Natural killer cell (primary cell): ENCODE measurements at regions not wholly inside any gene's neighbourhood (a gene's known extent, or its start where the extent isn't known, plus 50 kb on each side); places are given as distances from the start of the nearest gene placed in this dataset.
"Not testable (repeated sequence)": the region's sequence is repeated elsewhere in the genome, so short reads cannot be mapped to it uniquely, and the experiment has no call there.

Experiments
- ATAC-seq, 3 donors: fragments of 150-1000 bp in 2 of 3; fragments of 200-7000 bp in 1 of 3; cut with Tn5 transposase; 1 replicate in 1 of 3; 2 replicates in 2 of 3; pipeline ENCODE4 v1.10.0; 2021; ENCODE audit warnings: mild to moderate bottlenecking in 2 of 3, moderate library complexity in 2 of 3
- DNase-seq, 2 donors: peaks; one replicate each; pipeline versions ENCODE4 v3.0.0 to v3.0.0-alpha.2; 2013 to 2021; ENCODE audit warnings: mixed read lengths in 1 of 2
- H3K27ac ChIP-seq: one replicate; pipeline ENCODE4 v1.5.1; 2013; ENCODE audit warnings: mild to moderate bottlenecking, low read length
- H3K27me3 ChIP-seq: one replicate; pipeline ENCODE4 v1.6.1; 2013; ENCODE audit warnings: low read length; ENCODE audit not compliant: control insufficient read depth, insufficient read depth
- H3K36me3 ChIP-seq: one replicate; pipeline ENCODE4 v1.6.1; 2013; ENCODE audit warnings: low read length; ENCODE audit not compliant: control insufficient read depth, insufficient read depth
- H3K4me1 ChIP-seq: one replicate; pipeline ENCODE4 v1.6.1; 2013; ENCODE audit warnings: low read length; ENCODE audit not compliant: control insufficient read depth, insufficient read depth
- H3K4me3 ChIP-seq: one replicate; pipeline ENCODE4 v1.5.1; 2013; ENCODE audit warnings: low read length
- H3K9me3 ChIP-seq: one replicate; pipeline ENCODE4 v1.6.1; 2013; ENCODE audit warnings: low read length; ENCODE audit not compliant: control insufficient read depth, insufficient read depth
- H3K27ac Mint-ChIP-seq, 2 donors: one replicate each; pipeline ENCODE4 v1.8.0; 2022; ENCODE audit warnings: mild to moderate bottlenecking in 2 of 2, mixed read lengths in 2 of 2, moderate library complexity in 1 of 2
- H3K27me3 Mint-ChIP-seq, 2 donors: one replicate each; pipeline ENCODE4 v1.8.0; 2022; ENCODE audit warnings: low read depth in 2 of 2, mixed read lengths in 2 of 2
- H3K36me3 Mint-ChIP-seq: one replicate; pipeline ENCODE4 v1.8.0; 2022; ENCODE audit warnings: mixed read lengths
- H3K4me1 Mint-ChIP-seq, 2 donors: one replicate each; pipeline ENCODE4 v1.8.0; 2022; ENCODE audit warnings: mixed read lengths in 2 of 2
- H3K4me3 Mint-ChIP-seq: one replicate; pipeline ENCODE4 v1.8.0; 2022; ENCODE audit warnings: mild to moderate bottlenecking, moderate library complexity, mixed read lengths
- H3K9me3 Mint-ChIP-seq, 2 donors: one replicate each; pipeline ENCODE4 v1.8.0; 2022; ENCODE audit warnings: mixed read lengths in 2 of 2
- WGBS: methylation state at CpG from one replicate; pipeline ENCODE4 v1.1.7; 2013; ENCODE audit warnings: missing lambda C conversion rate; ENCODE audit not compliant: insufficient coverage; 5-methylcytosine and 5-hydroxymethylcytosine counted together
- intact Hi-C: fragments of 100-400 bp; cut with micrococcal nuclease; formaldehyde crosslinking; loops from one replicate; pipeline ENCODE4 v1.14.2; 2022
- TF ChIP-seq, protein P1 (sequence below): fragments of 200-600 bp; IDR thresholded peaks from one replicate; pipeline ENCODE4 v1.8.0; 2022; ENCODE audit warnings: antibody characterized with exemption

DNA sequence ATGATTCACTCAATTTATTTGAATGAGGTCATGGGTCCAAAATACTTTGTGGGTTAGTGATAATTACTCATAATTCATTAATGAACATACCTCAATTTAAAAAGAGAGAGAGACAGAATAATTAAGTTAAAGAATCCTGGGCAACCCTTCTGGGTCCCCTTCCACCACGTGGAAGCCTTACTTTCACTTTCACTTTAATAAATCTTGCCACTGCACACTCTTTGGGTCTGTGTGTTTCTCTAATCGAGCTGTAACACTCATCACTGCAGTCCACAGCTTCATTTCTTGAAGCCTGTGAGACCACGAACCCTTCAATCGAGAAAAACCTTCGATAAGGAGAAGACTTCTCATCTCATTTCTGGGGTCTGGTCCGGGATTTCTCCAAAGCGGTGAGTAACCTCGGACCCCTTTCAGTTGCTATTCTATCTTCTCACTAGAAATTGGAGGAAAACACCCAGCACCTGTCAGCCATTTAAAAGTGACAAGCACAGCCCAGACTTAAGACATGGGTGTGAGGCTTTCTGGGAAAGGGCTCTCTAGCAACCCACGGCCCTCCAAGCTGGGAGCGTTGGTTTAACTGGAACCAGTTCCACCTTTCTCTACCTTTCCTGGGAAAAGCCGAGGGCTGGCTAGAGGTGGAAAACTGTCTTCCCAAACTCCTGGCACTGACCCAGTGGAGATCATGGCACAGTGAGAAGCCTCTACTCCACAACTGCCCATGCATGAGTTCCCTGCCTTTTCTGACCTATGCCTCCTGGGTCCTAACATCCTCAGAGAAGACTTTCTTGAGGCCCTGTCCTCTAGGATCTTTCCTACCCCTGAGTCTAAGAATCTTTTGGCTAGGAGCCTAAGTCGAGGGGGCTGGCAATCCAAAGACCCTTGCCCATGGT is 148.8 kb upstream of the ATF7IP start:
- H3K9me3 Mint-ChIP-seq, result no peaks in the 10 kb centered on the region

GRCh38 chr12:14219156-14219555 is 146.3 kb upstream of the ATF7IP start:
- peaks cover 10% of the 10 kb centered on the region for H3K4me1 ChIP-seq
- H3K27ac ChIP-seq, result no peak overlapping the region
- Mint-ChIP-seq H3K9me3 (no peaks in the 10 kb centered on the region), H3K4me3 (no peak overlapping the region), H3K27me3 (no peaks in the 10 kb centered on the region), H3K27ac (no peak overlapping the region), H3K36me3 (no peaks in the 10 kb centered on the region), H3K4me1 (peaks cover 4 to 19% of the 10 kb centered on the region in 2 donors)
- DNase-seq, result no peak
- H3K36me3 ChIP-seq, result no peaks in the 10 kb centered on the region
- no peak for ATAC-seq
- intact Hi-C loops, result no loop called here
- no peak overlapping the region for H3K4me3 ChIP-seq
- peaks cover 3% of the 10 kb centered on the region for H3K9me3 ChIP-seq
- WGBS, result 95% methylated on average over 5 of the region's 5 CpGs
- H3K27me3 ChIP-seq, result no peaks in the 10 kb centered on the region
- TF ChIP-seq, protein P1, sequence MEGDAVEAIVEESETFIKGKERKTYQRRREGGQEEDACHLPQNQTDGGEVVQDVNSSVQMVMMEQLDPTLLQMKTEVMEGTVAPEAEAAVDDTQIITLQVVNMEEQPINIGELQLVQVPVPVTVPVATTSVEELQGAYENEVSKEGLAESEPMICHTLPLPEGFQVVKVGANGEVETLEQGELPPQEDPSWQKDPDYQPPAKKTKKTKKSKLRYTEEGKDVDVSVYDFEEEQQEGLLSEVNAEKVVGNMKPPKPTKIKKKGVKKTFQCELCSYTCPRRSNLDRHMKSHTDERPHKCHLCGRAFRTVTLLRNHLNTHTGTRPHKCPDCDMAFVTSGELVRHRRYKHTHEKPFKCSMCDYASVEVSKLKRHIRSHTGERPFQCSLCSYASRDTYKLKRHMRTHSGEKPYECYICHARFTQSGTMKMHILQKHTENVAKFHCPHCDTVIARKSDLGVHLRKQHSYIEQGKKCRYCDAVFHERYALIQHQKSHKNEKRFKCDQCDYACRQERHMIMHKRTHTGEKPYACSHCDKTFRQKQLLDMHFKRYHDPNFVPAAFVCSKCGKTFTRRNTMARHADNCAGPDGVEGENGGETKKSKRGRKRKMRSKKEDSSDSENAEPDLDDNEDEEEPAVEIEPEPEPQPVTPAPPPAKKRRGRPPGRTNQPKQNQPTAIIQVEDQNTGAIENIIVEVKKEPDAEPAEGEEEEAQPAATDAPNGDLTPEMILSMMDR, result no peak

More for the DNA sequence above, 148.8 kb upstream of the ATF7IP start:
- TF ChIP-seq, protein P1, result no peak
- Mint-ChIP-seq H3K27me3 (no peaks in the 10 kb centered on the region), H3K27ac (peak overlapping the region in 1 of 2 donors; percentile 59), H3K36me3 (no peaks in the 10 kb centered on the region), H3K4me1 (peaks cover 4 to 19% of the 10 kb centered on the region in 2 donors), H3K4me3 (peak overlapping the region; percentile 56)
- intact Hi-C loops, result no loop called here
- Histone ChIP-seq H3K4me3 (peak overlapping the region; percentile 20), H3K27me3 (no peaks in the 10 kb centered on the region), H3K27ac (peak overlapping the region; percentile 4), H3K36me3 (no peaks in the 10 kb centered on the region), H3K9me3 (peaks cover 3% of the 10 kb centered on the region), H3K4me1 (peaks cover 10% of the 10 kb centered on the region)
- ATAC-seq (peak; percentile 51 to 70 (median 66)), DNase-seq (peak in 1 of 2 donors; percentile 53)
- WGBS, result 64% methylated on average over 12 of the region's 12 CpGs

GRCh38 chr12:14219670-14220069 is 145.8 kb upstream of the ATF7IP start:
- intact Hi-C loops, H3K36me3 ChIP-seq, DNase-seq, H3K4me3 ChIP-seq, H3K4me3 Mint-ChIP-seq, H3K27me3 Mint-ChIP-seq, H3K27me3 ChIP-seq, H3K36me3 Mint-ChIP-seq, H3K27ac ChIP-seq, H3K9me3 Mint-ChIP-seq, H3K9me3 ChIP-seq, H3K27ac Mint-ChIP-seq, ATAC-seq: not testable (repeated sequence)
- H3K4me1 Mint-ChIP-seq, result peaks cover 4 to 19% of the 10 kb centered on the region in 2 donors
- 88% methylated on average over 2 of the region's 2 CpGs for WGBS
- H3K4me1 ChIP-seq, result peaks cover 10% of the 10 kb centered on the region

DNA sequence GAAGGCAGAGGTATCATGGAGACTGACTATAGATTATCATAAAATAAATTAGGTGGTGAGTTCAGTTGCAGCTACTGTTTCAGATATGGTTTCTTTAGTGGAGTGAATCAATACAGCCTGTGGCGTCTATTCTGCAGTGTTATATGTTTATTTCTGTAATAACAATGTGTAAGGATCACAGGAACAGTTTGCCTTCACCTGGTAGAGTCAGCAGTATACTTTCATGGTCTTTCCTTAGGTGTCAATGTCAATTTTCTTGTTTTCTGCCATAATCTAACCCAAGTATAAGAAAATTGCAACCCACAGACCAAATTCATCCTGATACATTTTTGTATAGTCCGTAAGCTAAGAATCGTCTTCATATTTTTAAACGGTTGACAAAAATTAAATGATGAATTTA is 140.4 kb upstream of the ATF7IP start:
- Mint-ChIP-seq H3K27me3 (peaks cover 13 to 19% of the 10 kb centered on the region in 2 donors), H3K4me3 (no peak overlapping the region), H3K36me3 (no peaks in the 10 kb centered on the region), H3K4me1 (peaks cover 4 to 9% of the 10 kb centered on the region in 2 donors), H3K27ac (no peak overlapping the region), H3K9me3 (peaks cover 2% of the 10 kb centered on the region in 2 donors)
- H3K27ac ChIP-seq, result no peak overlapping the region
- TF ChIP-seq, protein P1, result no peak
- no peaks in the 10 kb centered on the region for H3K4me1 ChIP-seq
- H3K4me3 ChIP-seq, result no peak overlapping the region
- ATAC-seq (no peak), DNase-seq (no peak)
- peaks cover 3% of the 10 kb centered on the region for H3K27me3 ChIP-seq
- WGBS, result 86% methylated on average over 1 of the region's 4 CpGs
- intact Hi-C loops, result no loop called here
- H3K9me3 ChIP-seq, result peaks cover 6% of the 10 kb centered on the region
- H3K36me3 ChIP-seq, result no peaks in the 10 kb centered on the region

GRCh38 chr12:14235176-14235575 is 130.3 kb upstream of the ATF7IP start:
- DNase-seq, H3K36me3 ChIP-seq, H3K27me3 ChIP-seq, H3K4me3 ChIP-seq, H3K9me3 ChIP-seq, H3K9me3 Mint-ChIP-seq, ATAC-seq, H3K27ac Mint-ChIP-seq, H3K27ac ChIP-seq, H3K4me3 Mint-ChIP-seq: not testable (repeated sequence)
- WGBS, result 67% methylated on average over 3 of the region's 3 CpGs
- H3K27me3 Mint-ChIP-seq, result peaks cover 12 to 15% of the 10 kb centered on the region in 2 donors
- intact Hi-C loops, result loop anchor here (5.0 kb wide), 1 partner anchor 132 kb away; the partner anchor contains the start of gene ATF7IP
- peaks cover 10% of the 10 kb centered on the region for H3K4me1 ChIP-seq
- peaks cover 13 to 18% of the 10 kb centered on the region in 2 donors for H3K4me1 Mint-ChIP-seq
- peaks cover 15% of the 10 kb centered on the region for H3K36me3 Mint-ChIP-seq

DNA sequence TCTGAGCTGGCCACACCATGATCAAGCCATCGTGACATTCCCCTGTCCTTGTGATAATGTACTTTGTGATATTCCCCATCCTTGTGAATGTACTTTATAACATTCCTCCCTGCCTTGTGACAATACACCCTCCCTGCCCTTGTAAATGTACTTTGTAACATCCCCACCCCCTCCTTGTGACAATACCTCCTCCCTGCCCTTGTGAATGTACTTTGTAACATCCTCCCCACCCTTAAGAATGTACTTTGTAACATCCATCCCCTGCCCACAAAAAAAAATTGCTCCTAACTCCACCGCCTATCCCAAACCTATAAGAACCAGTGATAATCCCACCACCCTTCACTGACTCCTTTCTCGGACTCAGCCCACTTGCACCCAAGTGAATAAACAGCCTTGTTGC is 128.8 kb upstream of the ATF7IP start:
- not testable (repeated sequence) for H3K9me3 Mint-ChIP-seq, ATAC-seq, DNase-seq, H3K36me3 Mint-ChIP-seq, H3K9me3 ChIP-seq, H3K27ac ChIP-seq, H3K27me3 ChIP-seq, H3K4me3 Mint-ChIP-seq, H3K36me3 ChIP-seq, H3K27me3 Mint-ChIP-seq, H3K27ac Mint-ChIP-seq, H3K4me3 ChIP-seq
- peaks cover 14% of the 10 kb centered on the region for H3K4me1 ChIP-seq
- intact Hi-C loops, result loop anchor here (5.0 kb wide), 1 partner anchor 131 kb away; the partner anchor contains the start of gene ATF7IP
- 98% methylated on average over 3 of the region's 3 CpGs for WGBS
- H3K4me1 Mint-ChIP-seq, result peaks cover 16 to 25% of the 10 kb centered on the region in 2 donors
